Left kidney (tissue), 1 donor: ENCODE measurements at regions not wholly inside any gene's neighbourhood (a gene's known extent, or its start where the extent isn't known, plus 50 kb on each side); places are given as distances from the start of the nearest gene placed in this dataset.

Experiments used
- DNase-seq: peaks from one replicate; pipeline ENCODE4 v3.0.0-alpha.2; 2013

- DNase-seq, result no peak
These were observed 211.2 kb upstream of the RSPO3 start for GRCh38 chr6:126907312-126907711.

GRCh38 chr6:126907996-126908395 lies 210.5 kb upstream of the RSPO3 start:
- DNase-seq, result no peak

- no peak for DNase-seq
These were observed 209.0 kb upstream of the RSPO3 start for GRCh38 chr6:126909493-126909892.

GRCh38 chr6:126913651-126914050 lies 204.8 kb upstream of the RSPO3 start:
- no peak for DNase-seq

- no peak for DNase-seq
These were observed 204.3 kb upstream of the RSPO3 start for GRCh38 chr6:126914172-126914571.

GRCh38 chr6:126914801-126915200 lies 203.7 kb upstream of the RSPO3 start:
- no peak for DNase-seq

GRCh38 chr6:126919947-126920346 lies 198.5 kb upstream of the RSPO3 start:
- no peak for DNase-seq

GRCh38 chr6:126923807-126924206 lies 194.7 kb upstream of the RSPO3 start:
- DNase-seq, result no peak

- no peak for DNase-seq
These were observed 191.5 kb upstream of the RSPO3 start for GRCh38 chr6:126926926-126927325.

- DNase-seq, result no peak
These were observed 190.6 kb upstream of the RSPO3 start for GRCh38 chr6:126927841-126928240.

- no peak for DNase-seq
These were observed 181.0 kb upstream of the RSPO3 start for GRCh38 chr6:126937426-126937825.

- DNase-seq, result no peak
These were observed 178.7 kb upstream of the RSPO3 start for GRCh38 chr6:126939784-126940183.

GRCh38 chr6:126941751-126942150 lies 176.7 kb upstream of the RSPO3 start:
- no peak for DNase-seq

GRCh38 chr6:126944512-126944911 lies 174.0 kb upstream of the RSPO3 start:
- no peak for DNase-seq

- DNase-seq, result no peak
These were observed 173.3 kb upstream of the RSPO3 start for GRCh38 chr6:126945150-126945685.

- no peak for DNase-seq
These were observed 172.6 kb upstream of the RSPO3 start for GRCh38 chr6:126945812-126946360.

- DNase-seq, result no peak
These were observed 171.4 kb upstream of the RSPO3 start for GRCh38 chr6:126947070-126947469.

- DNase-seq, result no peak
These were observed 168.7 kb upstream of the RSPO3 start for GRCh38 chr6:126949786-126950185.

GRCh38 chr6:126955621-126956020 lies 162.8 kb upstream of the RSPO3 start:
- DNase-seq, result no peak

- no peak for DNase-seq
These were observed 160.8 kb upstream of the RSPO3 start for GRCh38 chr6:126957721-126958120.

- no peak for DNase-seq
These were observed 158.7 kb upstream of the RSPO3 start for GRCh38 chr6:126959765-126960164.

- no peak for DNase-seq
These were observed 155.2 kb upstream of the RSPO3 start for GRCh38 chr6:126963077-126963809.

GRCh38 chr6:126967296-126968005 lies 151.0 kb upstream of the RSPO3 start:
- DNase-seq, result no peak
